ENCODE measurements at regions not wholly inside any gene's neighbourhood (a gene's known extent, or its start where the extent isn't known, plus 50 kb on each side); places are given as distances from the start of the nearest gene placed in this dataset.

DNA sequence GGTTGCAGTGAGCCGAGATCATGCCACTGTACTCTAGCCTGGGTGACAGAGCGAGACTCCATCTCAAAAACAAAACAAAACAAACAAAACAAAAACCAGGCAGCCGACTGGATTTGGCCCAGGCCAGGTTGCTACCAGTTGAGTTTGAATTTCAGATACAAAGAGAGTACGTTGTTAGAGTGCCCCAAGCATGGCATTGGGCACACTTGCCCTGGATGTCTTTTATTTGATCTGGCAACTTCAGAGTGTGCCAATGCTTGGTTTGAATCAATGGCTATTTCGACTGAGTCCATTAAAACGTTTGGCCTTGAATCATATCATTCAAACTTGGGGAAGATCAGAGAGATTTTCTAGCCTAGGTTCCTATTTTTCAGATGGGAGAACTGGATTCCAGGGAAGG, 213.4 kb upstream of the SHH start:
- Histone ChIP-seq H3K9ac (ENCODE audit: insufficient read length, low read depth) (no peak overlapping the region), H3K36me3 (ENCODE audit: insufficient read depth, insufficient read length, low read length) (no peaks in the 10 kb centered on the region), H3K27me3 (ENCODE audit: insufficient read depth, insufficient read length) (no peaks in the 10 kb centered on the region), H3K9me3 (ENCODE audit: insufficient read depth, low read length) (no peaks in the 10 kb centered on the region), H3K4me1 (ENCODE audit: insufficient read depth, insufficient read length) (peaks cover 6% of the 10 kb centered on the region), H3K4me3 (ENCODE audit: insufficient read length, low read depth) (no peak overlapping the region)
- no peak for DNase-seq (ENCODE audit: low read depth, low spot score)
- TF ChIP-seq ZNF274 (IDR thresholded peaks at IDR 0.05; ENCODE audit: low read depth, low read length), result no peak
- TF ChIP-seq SUZ12 (IDR thresholded peaks at IDR 0.05; ENCODE audit: extremely low read depth, insufficient read depth, insufficient read length), result no peak
- TF ChIP-seq YY1 (IDR thresholded peaks at IDR 0.05; ENCODE audit: insufficient read depth, insufficient read length), result no peak

DNA sequence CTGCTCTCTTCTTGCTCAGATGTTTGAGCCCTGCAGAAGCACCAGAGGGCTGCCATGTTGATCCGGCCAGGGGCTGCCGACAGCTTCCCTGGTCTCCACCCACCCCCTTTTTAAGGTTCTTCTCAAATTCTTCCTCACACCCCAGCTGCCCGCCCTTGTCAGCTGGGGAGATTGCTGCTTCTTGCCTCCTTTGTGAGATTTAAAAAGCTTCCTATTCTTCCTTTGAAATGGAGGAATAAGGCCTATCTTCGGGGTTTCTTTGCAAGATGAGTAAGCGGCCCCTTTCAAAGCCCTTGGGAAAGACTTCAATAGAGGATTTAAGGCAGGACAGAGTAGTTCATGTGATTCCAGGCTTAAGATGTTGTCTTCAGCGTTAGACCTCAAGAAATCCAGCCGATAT, 211.9 kb upstream of the SHH start:
- H3K9me3 ChIP-seq (ENCODE audit: insufficient read depth, low read length), result no peaks in the 10 kb centered on the region
- H3K36me3 ChIP-seq (ENCODE audit: insufficient read depth, insufficient read length, low read length), result no peaks in the 10 kb centered on the region
- no peak overlapping the region for H3K4me3 ChIP-seq (ENCODE audit: insufficient read length, low read depth)
- H3K9ac ChIP-seq (ENCODE audit: insufficient read length, low read depth), result no peak overlapping the region
- no peak for TF ChIP-seq YY1 (IDR thresholded peaks at IDR 0.05; ENCODE audit: insufficient read depth, insufficient read length)
- no peak for TF ChIP-seq ZNF274 (IDR thresholded peaks at IDR 0.05; ENCODE audit: low read depth, low read length)
- peaks cover 6% of the 10 kb centered on the region for H3K4me1 ChIP-seq (ENCODE audit: insufficient read depth, insufficient read length)
- no peaks in the 10 kb centered on the region for H3K27me3 ChIP-seq (ENCODE audit: insufficient read depth, insufficient read length)
- DNase-seq (ENCODE audit: low read depth, low spot score), result peak; percentile 49

DNA sequence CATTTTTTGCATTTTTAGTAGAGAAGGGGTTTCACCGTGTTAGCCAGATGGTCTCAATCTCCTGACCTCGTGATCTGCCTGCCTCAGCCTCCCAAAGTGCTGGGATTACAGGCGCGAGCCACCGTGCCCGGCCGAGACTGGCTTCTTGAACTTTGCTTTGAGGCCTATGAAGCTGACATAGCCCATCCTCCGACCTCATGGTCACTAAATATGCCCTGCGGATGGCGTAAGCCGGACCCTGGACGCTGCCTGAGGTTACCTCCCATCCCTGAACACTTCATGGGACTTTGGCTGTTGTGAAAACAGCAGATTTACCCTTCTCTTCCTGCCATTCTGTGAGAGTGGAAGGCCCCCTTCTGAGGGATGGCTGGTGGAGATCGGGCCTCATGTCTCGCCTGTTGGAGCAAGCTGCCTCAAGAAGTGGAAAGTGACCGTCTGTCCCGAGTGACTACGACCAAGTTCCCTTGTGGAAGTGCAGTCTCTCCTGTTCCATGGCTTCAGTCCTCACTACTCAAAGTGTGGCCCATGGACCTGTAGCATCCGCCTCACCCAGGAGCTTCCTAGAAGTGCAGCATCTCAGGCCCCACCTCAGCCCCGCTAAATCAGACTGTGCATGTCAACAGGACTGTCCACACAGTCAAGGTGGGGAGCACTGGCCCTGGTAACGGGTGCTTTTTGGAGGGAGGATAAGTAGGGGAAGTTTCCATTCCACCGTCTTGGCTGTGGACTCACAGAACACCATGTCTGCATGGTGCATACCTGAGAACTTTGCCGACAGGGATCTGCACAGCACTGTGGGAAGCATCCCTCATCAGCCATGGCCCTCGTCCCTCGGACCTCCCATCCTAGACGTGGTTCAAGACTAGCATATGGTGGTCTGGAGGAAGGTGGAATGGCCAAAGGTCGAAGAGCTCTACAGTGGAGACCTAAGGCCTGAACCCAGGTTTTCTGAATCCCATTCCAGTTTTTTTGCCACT, 210.5 kb upstream of the SHH start:
- H3K9ac ChIP-seq (ENCODE audit: insufficient read length, low read depth), result no peak overlapping the region
- DNase-seq (ENCODE audit: low read depth, low spot score), result no peak
- H3K4me1 ChIP-seq (ENCODE audit: insufficient read depth, insufficient read length), result peaks cover 6% of the 10 kb centered on the region
- H3K4me3 ChIP-seq (ENCODE audit: insufficient read length, low read depth), result no peak overlapping the region
- no peaks in the 10 kb centered on the region for H3K9me3 ChIP-seq (ENCODE audit: insufficient read depth, low read length)
- TF ChIP-seq SUZ12 (IDR thresholded peaks at IDR 0.05; ENCODE audit: extremely low read depth, insufficient read depth, insufficient read length) (no peak), ZNF274 (IDR thresholded peaks at IDR 0.05; ENCODE audit: low read depth, low read length) (no peak), YY1 (IDR thresholded peaks at IDR 0.05; ENCODE audit: insufficient read depth, insufficient read length) (no peak)
- no peaks in the 10 kb centered on the region for H3K27me3 ChIP-seq (ENCODE audit: insufficient read depth, insufficient read length)
- H3K36me3 ChIP-seq (ENCODE audit: insufficient read depth, insufficient read length, low read length), result no peaks in the 10 kb centered on the region

DNA sequence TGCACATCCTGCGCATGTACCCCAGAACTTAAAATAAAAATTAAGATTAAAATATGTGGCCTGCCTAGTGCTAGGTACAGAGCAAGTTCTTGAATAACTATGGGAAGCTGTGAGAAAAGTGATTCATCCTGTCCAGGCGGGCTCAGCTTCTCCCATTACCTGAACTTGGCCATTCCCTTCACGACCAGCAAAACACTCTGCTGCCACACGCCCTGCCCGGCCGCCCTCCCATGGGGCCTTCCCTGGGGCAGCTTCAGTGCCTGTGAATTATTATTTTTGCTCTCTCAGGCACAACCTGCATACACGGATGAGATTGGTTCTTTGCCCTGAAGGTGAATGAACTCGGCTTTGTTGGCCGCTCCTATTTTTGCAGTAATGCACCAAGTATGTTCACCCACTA, 209.2 kb upstream of the SHH start:
- TF ChIP-seq ZNF274 (IDR thresholded peaks at IDR 0.05; ENCODE audit: low read depth, low read length), result no peak
- no peak for TF ChIP-seq YY1 (IDR thresholded peaks at IDR 0.05; ENCODE audit: insufficient read depth, insufficient read length)
- no peak for TF ChIP-seq SUZ12 (IDR thresholded peaks at IDR 0.05; ENCODE audit: extremely low read depth, insufficient read depth, insufficient read length)
- Histone ChIP-seq H3K9ac (ENCODE audit: insufficient read length, low read depth) (no peak overlapping the region), H3K27me3 (ENCODE audit: insufficient read depth, insufficient read length) (no peaks in the 10 kb centered on the region), H3K36me3 (ENCODE audit: insufficient read depth, insufficient read length, low read length) (no peaks in the 10 kb centered on the region), H3K4me3 (ENCODE audit: insufficient read length, low read depth) (no peak overlapping the region), H3K4me1 (ENCODE audit: insufficient read depth, insufficient read length) (peaks cover 3% of the 10 kb centered on the region), H3K9me3 (ENCODE audit: insufficient read depth, low read length) (no peaks in the 10 kb centered on the region)
- DNase-seq (ENCODE audit: low read depth, low spot score), result no peak

- Histone ChIP-seq H3K9me3 (ENCODE audit: insufficient read depth, low read length) (no peaks in the 10 kb centered on the region), H3K27me3 (ENCODE audit: insufficient read depth, insufficient read length) (no peaks in the 10 kb centered on the region), H3K4me1 (ENCODE audit: insufficient read depth, insufficient read length) (peaks cover 3% of the 10 kb centered on the region), H3K4me3 (ENCODE audit: insufficient read length, low read depth) (no peak overlapping the region), H3K36me3 (ENCODE audit: insufficient read depth, insufficient read length, low read length) (no peaks in the 10 kb centered on the region), H3K9ac (ENCODE audit: insufficient read length, low read depth) (no peak overlapping the region)
- TF ChIP-seq YY1 (IDR thresholded peaks at IDR 0.05; ENCODE audit: insufficient read depth, insufficient read length) (no peak), SUZ12 (IDR thresholded peaks at IDR 0.05; ENCODE audit: extremely low read depth, insufficient read depth, insufficient read length) (no peak)
- no peak for DNase-seq (ENCODE audit: low read depth, low spot score)
Observed at GRCh38 chr7:156020566-156020965, 208.3 kb upstream of the SHH start.

- H3K4me3 ChIP-seq (ENCODE audit: insufficient read length, low read depth), result no peak overlapping the region
- H3K27me3 ChIP-seq (ENCODE audit: insufficient read depth, insufficient read length), result no peaks in the 10 kb centered on the region
- H3K4me1 ChIP-seq (ENCODE audit: insufficient read depth, insufficient read length), result peaks cover 3% of the 10 kb centered on the region
- DNase-seq (ENCODE audit: low read depth, low spot score), result no peak
- no peak overlapping the region for H3K9ac ChIP-seq (ENCODE audit: insufficient read length, low read depth)
- TF ChIP-seq YY1 (IDR thresholded peaks at IDR 0.05; ENCODE audit: insufficient read depth, insufficient read length), result no peak
- no peak for TF ChIP-seq SUZ12 (IDR thresholded peaks at IDR 0.05; ENCODE audit: extremely low read depth, insufficient read depth, insufficient read length)
- no peak for TF ChIP-seq ZNF274 (IDR thresholded peaks at IDR 0.05; ENCODE audit: low read depth, low read length)
- H3K36me3 ChIP-seq (ENCODE audit: insufficient read depth, insufficient read length, low read length), result no peaks in the 10 kb centered on the region
- no peaks in the 10 kb centered on the region for H3K9me3 ChIP-seq (ENCODE audit: insufficient read depth, low read length)
Observed at GRCh38 chr7:156019776-156020565, 207.7 kb upstream of the SHH start.

DNA sequence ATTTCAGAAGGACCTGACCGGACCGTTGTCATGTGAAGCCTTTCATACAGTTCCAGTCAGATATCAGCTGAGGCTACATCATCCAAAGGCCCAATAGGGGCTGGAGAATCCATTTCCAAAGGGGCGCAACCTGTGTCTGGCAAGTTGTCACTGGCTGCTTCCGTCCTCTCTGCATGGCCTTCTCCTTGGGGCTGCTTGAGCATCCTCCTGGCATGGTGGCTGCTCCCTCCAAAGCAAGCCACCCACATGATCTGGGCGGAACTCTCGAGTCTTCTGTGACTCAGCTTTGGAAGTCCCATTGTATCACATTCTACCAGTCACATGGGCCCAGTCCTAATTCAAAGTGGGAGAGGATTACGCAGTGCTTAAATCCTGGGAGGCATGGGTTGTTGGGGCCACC, 207.0 kb upstream of the SHH start:
- no peaks in the 10 kb centered on the region for H3K4me1 ChIP-seq (ENCODE audit: insufficient read depth, insufficient read length)
- H3K36me3 ChIP-seq (ENCODE audit: insufficient read depth, insufficient read length, low read length), result no peaks in the 10 kb centered on the region
- TF ChIP-seq ZNF274 (IDR thresholded peaks at IDR 0.05; ENCODE audit: low read depth, low read length), result no peak
- TF ChIP-seq YY1 (IDR thresholded peaks at IDR 0.05; ENCODE audit: insufficient read depth, insufficient read length), result no peak
- no peak for TF ChIP-seq SUZ12 (IDR thresholded peaks at IDR 0.05; ENCODE audit: extremely low read depth, insufficient read depth, insufficient read length)
- no peak overlapping the region for H3K4me3 ChIP-seq (ENCODE audit: insufficient read length, low read depth)
- H3K9me3 ChIP-seq (ENCODE audit: insufficient read depth, low read length), result no peaks in the 10 kb centered on the region
- no peak for DNase-seq (ENCODE audit: low read depth, low spot score)
- no peak overlapping the region for H3K9ac ChIP-seq (ENCODE audit: insufficient read length, low read depth)
- H3K27me3 ChIP-seq (ENCODE audit: insufficient read depth, insufficient read length), result no peaks in the 10 kb centered on the region
